T-helper 1 cell treated with Interleukin-12 subunit alpha and Interleukin-12 subunit beta and Interleukin-4 antibody, amounts not matched to agents 30 μg/mL and 1 μg/mL, for 36 hours (primary cell): ENCODE measurements at regions not wholly inside any gene's neighbourhood (a gene's known extent, or its start where the extent isn't known, plus 50 kb on each side); places are given as distances from the start of the nearest gene placed in this dataset.
"Not testable (repeated sequence)": the region's sequence is repeated elsewhere in the genome, so short reads cannot be mapped to it uniquely, and the experiment has no call there.

Source experiments
- H3K27ac Mint-ChIP-seq: one replicate; pipeline ENCODE4 v1.8.0; 2021; ENCODE audit warnings: mild to moderate bottlenecking, mixed read lengths
- H3K27me3 Mint-ChIP-seq: one replicate; pipeline ENCODE4 v1.8.0; 2021; ENCODE audit warnings: low read depth, mixed read lengths
- H3K36me3 Mint-ChIP-seq: one replicate; pipeline ENCODE4 v1.8.0; 2021; ENCODE audit warnings: low read depth, mixed read lengths
- H3K4me1 Mint-ChIP-seq: one replicate; pipeline ENCODE4 v1.8.0; 2021; ENCODE audit warnings: low read depth, mixed read lengths
- H3K4me3 Mint-ChIP-seq: one replicate; pipeline ENCODE4 v1.8.0; 2021; ENCODE audit warnings: mild to moderate bottlenecking, moderate library complexity, mixed read lengths
- H3K9me3 Mint-ChIP-seq: one replicate; pipeline ENCODE4 v1.8.0; 2021; ENCODE audit warnings: mixed read lengths

DNA sequence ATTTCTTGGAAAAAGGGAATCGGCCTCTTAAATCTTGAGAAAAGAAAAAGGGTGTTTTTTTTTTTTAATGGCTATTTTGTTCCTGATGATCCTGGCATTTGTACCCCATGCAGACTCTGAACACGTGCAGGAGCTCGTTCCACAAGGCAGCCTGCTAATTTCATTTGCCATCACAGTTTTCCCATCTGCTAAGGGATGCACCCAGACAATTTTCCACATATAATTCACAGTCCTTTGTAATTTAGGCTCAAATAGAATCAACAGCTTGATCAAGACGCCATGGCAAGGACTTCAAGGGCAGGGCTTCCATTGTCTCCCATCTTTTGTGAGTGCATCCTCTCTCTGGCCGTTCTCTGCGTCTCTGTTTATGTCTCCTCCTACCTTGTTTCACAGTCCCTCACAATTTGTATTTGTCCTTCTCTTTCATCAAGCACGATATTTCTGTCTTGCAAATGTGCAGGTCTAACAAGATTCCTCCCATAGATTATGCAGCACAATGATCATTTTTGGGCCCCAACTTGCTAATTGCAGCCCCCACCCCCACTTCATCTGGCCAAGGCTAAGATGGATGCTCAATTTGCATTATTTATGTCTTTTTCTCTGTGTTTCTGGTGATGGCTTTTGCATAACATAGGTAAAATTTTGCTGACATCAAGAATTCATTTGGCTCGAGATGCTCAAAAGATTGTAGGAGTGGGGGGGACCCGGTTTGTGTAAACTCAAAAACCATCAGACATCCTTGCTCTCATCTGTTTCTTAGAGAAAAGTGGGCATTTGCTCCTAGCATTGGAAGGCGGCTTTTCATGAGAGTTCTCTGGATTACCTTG lies 356.0 kb upstream of the NPVF start:
- Mint-ChIP-seq H3K27me3 (peaks cover 5% of the 10 kb centered on the region), H3K4me1 (no peaks in the 10 kb centered on the region), H3K36me3 (no peaks in the 10 kb centered on the region), H3K9me3 (no peaks in the 10 kb centered on the region), H3K4me3 (no peak overlapping the region), H3K27ac (no peak overlapping the region)

DNA sequence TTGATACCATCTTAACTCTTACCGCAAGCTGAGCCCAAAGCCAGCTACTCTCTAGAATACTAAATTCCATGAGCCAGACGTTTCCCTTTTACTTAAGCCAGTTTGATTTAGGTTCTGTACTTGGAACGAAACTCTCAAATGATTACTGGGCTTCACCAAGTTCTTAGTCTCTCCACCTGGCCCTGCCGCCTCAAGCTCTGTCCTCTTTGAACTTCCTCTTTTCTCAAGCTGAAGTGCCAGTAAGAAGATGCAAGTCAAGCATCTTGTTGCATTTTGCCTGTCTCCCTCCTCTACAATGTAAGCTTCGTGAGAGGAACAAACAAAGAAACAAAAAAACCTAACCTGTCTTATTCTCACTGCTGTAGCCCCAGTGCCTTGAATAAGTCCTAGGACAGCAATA lies 358.2 kb upstream of the NPVF start:
- no peaks in the 10 kb centered on the region for H3K36me3 Mint-ChIP-seq
- H3K9me3 Mint-ChIP-seq, result no peaks in the 10 kb centered on the region
- H3K27me3 Mint-ChIP-seq, result peaks cover 4% of the 10 kb centered on the region
- H3K4me3 Mint-ChIP-seq, result no peak overlapping the region
- no peak overlapping the region for H3K27ac Mint-ChIP-seq
- H3K4me1 Mint-ChIP-seq, result no peaks in the 10 kb centered on the region

DNA sequence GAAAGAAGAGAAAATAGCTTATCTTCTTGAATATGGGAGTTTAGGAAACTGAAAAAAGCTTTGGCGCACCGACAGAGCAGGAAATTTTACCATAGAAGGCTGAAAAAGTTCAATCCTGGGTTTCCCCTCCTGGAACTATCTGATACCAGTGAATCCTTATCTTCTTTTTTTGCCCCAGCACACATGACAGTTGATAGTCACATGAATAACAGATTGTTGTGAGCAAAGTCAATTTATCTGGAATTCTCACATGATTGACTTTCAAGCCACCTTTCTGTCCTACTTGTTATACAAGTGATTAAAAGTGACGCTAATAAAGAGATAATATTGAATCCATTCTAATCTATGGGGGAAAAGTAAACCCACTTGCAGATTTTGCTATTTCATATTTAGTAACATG lies 365.8 kb upstream of the NPVF start:
- peaks cover 11% of the 10 kb centered on the region for H3K27me3 Mint-ChIP-seq
- H3K4me3 Mint-ChIP-seq, result no peak overlapping the region
- peaks cover 9% of the 10 kb centered on the region for H3K4me1 Mint-ChIP-seq
- H3K27ac Mint-ChIP-seq, result no peak overlapping the region
- no peaks in the 10 kb centered on the region for H3K36me3 Mint-ChIP-seq
- H3K9me3 Mint-ChIP-seq, result no peaks in the 10 kb centered on the region

DNA sequence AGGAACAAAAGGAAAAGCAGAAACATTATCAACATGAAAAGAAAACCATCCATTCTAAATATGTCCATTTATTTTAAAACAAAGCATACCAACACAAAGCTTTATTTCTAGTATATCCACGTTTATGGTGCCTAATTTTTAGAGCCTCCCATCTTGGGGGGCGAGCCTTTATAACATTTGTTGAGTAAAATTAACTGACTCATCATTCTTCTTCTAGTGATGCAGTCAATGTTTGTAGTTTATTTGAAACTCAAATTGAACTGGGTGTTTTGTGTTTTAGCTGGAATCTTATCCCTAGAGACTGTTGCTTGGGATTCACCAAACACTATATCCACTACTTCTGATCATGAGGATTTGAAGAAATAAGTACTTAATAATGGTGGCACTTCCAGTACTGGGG lies 366.4 kb upstream of the NPVF start:
- Mint-ChIP-seq H3K4me1 (peaks cover 9% of the 10 kb centered on the region), H3K27ac (no peak overlapping the region), H3K27me3 (peaks cover 11% of the 10 kb centered on the region), H3K4me3 (no peak overlapping the region), H3K36me3 (no peaks in the 10 kb centered on the region), H3K9me3 (no peaks in the 10 kb centered on the region)

DNA sequence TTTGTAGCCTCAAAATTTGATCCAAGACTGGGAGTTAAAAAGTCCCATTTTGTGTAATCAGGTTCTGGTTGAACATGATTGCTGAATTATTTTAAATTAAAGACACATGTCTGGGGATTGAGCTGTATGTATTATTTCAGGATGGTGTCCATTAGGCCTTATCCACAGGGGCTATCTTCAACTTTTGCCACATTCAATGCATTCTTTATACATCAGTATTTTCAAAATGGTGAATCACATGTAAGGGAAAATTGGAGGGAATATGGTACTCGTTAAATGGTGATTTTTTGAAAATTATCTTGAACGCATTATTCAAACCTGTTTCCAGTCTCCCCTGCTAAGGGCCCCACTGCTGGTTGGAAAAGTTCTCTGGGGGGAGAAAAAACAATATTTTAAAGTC lies 367.7 kb upstream of the NPVF start:
- Mint-ChIP-seq H3K4me3 (no peak overlapping the region), H3K27ac (no peak overlapping the region), H3K9me3 (no peaks in the 10 kb centered on the region), H3K4me1 (peaks cover 9% of the 10 kb centered on the region), H3K27me3 (peaks cover 15% of the 10 kb centered on the region), H3K36me3 (no peaks in the 10 kb centered on the region)

DNA sequence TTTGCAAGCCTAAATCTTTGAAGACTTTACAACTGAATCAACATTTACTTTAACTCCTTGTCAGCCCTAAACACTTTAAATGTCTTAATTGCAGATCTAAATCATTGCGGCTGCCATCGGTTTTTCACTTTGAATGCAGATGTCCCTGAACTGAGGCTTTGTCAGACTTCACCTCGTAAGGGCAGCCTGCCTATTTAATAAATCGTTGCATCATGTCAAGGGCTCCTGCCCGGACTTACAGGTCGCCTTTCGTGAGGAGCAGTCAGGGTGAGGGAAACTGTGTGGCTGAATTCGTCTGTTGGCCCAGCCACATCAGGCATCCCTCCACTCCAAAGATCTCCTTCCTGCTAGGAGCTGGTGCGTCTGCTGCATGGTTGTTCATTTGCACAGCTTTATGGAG lies 368.2 kb upstream of the NPVF start:
- no peak overlapping the region for H3K27ac Mint-ChIP-seq
- H3K4me1 Mint-ChIP-seq, result peaks cover 9% of the 10 kb centered on the region
- no peak overlapping the region for H3K4me3 Mint-ChIP-seq
- H3K9me3 Mint-ChIP-seq, result no peaks in the 10 kb centered on the region
- peaks cover 18% of the 10 kb centered on the region for H3K27me3 Mint-ChIP-seq
- no peaks in the 10 kb centered on the region for H3K36me3 Mint-ChIP-seq

DNA sequence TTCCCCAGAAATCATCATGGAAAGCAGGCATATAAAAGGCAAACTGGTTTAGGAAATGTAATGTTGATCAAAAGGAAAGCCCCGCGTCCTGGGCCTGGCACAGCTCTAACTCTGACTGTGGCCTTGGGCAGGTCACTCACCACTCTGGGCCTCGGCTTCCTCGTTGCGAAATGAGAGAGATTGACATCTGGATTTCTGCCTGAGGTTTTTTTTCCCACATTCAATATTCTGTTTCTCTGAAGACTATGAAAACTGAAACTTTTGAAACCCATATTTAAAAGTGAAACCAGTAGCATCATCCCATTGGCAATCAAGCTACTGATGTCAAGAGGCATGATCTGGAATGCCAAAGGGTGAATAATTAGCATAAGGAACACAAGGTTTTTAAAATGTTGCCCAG lies 369.7 kb upstream of the NPVF start:
- H3K4me1 Mint-ChIP-seq, result peaks cover 9% of the 10 kb centered on the region
- H3K36me3 Mint-ChIP-seq, result no peaks in the 10 kb centered on the region
- H3K4me3 Mint-ChIP-seq, result no peak overlapping the region
- H3K27me3 Mint-ChIP-seq, result peaks cover 11% of the 10 kb centered on the region
- no peaks in the 10 kb centered on the region for H3K9me3 Mint-ChIP-seq
- H3K27ac Mint-ChIP-seq, result no peak overlapping the region

DNA sequence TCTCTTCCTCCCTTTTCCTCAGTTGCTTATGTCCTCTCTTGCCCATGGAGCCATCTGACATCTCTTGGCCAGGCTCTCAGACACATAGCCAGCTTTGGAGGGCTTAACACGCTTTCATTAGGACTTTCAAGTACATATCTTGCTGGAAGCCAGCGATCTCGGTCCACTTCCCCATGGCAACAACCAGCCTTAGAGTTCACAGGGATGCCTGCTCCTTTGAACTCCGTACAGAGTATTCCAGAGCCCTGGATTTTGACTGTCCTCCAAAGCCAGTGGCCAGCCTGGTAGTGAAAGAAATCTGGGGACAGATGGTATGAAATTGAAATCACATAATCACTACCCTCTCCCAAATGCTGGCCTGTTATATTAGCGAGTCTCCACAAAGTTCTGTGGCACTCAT lies 370.5 kb upstream of the NPVF start:
- Mint-ChIP-seq H3K36me3 (no peaks in the 10 kb centered on the region), H3K27me3 (peaks cover 11% of the 10 kb centered on the region), H3K4me3 (no peak overlapping the region), H3K9me3 (no peaks in the 10 kb centered on the region), H3K27ac (no peak overlapping the region), H3K4me1 (peaks cover 9% of the 10 kb centered on the region)

DNA sequence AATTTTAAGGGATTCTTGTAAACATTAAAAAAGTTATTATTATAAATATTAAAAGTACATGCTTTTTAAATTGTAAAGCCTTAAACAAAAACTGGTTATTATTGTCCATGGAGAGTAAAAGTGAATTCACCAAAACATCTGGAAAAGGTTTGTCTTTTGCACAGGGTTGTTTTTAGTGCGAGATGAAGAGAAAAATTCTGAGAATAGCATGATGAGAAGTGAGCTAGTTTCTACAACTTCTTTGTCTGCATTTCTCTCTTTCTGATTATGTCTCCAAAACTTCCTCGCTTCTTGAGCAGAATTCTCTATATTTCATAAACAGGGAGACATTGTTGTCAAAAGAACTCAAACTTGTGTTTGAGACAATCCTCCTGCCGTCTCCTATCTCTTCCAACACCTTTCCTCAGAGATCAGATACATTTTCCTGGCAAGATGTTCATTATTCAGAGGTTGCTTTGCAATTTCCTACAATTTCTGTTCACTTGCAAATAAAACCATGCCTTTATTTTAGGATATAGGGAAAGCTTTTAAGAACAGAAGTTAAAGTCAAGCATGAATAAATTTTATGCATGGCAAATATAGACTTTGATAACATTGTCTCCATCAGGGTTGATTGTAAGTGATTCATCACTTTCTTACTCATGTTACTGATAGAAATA lies 372.1 kb upstream of the NPVF start:
- no peaks in the 10 kb centered on the region for H3K9me3 Mint-ChIP-seq

DNA sequence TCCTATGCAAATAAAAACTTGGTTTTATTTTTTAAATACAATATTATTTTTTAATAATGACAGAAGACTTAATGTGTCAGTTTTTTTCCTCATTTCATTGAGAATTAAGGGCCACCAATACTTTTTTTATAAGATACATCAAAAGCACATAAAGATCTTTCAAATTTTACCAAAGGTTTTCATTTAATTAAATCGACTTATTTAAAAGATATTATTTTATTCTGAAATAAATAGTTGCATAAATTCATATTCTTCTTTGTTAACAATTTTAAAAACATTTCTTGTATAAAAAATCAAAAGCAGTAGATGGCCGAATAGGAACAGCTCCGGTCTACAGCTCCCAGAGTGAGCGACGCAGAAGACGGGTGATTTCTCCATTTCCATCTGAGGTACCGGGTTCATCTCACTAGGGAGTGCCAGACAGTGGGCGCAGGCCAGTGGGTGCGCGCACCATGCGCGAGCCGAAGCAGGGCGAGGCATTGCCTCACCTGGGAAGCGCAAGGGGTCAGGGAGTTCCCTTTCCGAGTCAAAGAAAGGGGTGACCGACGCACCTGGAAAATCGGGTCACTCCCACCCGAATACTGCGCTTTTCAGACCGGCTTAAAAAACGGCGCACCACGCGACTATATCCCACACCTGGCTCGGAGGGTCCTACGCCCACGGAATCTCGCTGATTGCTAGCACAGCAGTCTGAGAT lies 374.6 kb upstream of the NPVF start:
- H3K4me1 Mint-ChIP-seq, H3K9me3 Mint-ChIP-seq, H3K27ac Mint-ChIP-seq, H3K36me3 Mint-ChIP-seq: not testable (repeated sequence)
- Mint-ChIP-seq H3K27me3 (peaks cover 11% of the 10 kb centered on the region), H3K4me3 (peak overlapping the region; percentile 62)

More for the DNA sequence above, 372.1 kb upstream of the NPVF start:
- Mint-ChIP-seq H3K4me3 (no peak overlapping the region), H3K4me1 (peaks cover 9% of the 10 kb centered on the region), H3K27me3 (peaks cover 11% of the 10 kb centered on the region), H3K36me3 (no peaks in the 10 kb centered on the region), H3K27ac (no peak overlapping the region)

DNA sequence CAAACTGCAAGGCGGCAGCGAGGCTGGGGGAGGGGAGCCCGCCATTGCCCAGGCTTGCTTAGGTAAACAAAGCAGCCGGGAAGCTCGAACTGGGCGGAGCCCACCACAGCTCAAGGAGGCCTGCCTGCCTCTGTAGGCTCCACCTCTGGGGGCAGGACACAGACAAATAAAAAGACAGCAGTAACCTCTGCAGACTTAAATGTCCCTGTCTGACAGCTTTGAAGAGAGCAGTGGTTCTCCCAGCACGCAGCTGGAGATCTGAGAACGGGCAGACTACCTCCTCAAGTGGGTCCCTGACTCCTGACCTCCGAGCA lies 375.1 kb upstream of the NPVF start:
- not testable (repeated sequence) for H3K36me3 Mint-ChIP-seq, H3K4me1 Mint-ChIP-seq, H3K27ac Mint-ChIP-seq, H3K9me3 Mint-ChIP-seq
- peak overlapping the region; percentile 62 for H3K4me3 Mint-ChIP-seq
- H3K27me3 Mint-ChIP-seq, result peaks cover 11% of the 10 kb centered on the region

DNA sequence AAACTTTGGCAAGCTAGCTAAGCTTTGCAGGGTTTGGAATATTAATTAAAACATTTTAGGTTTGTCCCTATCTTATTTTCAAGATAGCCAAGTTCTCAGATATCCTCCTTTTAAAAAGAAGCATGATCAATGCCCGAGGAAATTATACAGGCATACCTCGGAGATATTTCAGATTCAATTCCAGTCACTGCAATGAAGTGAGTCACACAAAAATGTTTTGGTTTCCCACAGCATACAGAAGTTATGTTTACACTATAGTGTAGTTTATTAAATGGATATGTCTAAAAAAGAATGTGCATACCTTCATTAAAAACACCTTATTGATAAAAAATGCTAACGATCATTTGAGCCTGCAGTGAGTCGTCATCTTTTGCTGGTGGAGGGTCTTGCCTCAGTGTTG lies 382.9 kb upstream of the NPVF start:
- Mint-ChIP-seq H3K27me3 (no peaks in the 10 kb centered on the region), H3K4me1 (no peaks in the 10 kb centered on the region), H3K27ac (no peak overlapping the region), H3K4me3 (no peak overlapping the region), H3K36me3 (no peaks in the 10 kb centered on the region), H3K9me3 (no peaks in the 10 kb centered on the region)

DNA sequence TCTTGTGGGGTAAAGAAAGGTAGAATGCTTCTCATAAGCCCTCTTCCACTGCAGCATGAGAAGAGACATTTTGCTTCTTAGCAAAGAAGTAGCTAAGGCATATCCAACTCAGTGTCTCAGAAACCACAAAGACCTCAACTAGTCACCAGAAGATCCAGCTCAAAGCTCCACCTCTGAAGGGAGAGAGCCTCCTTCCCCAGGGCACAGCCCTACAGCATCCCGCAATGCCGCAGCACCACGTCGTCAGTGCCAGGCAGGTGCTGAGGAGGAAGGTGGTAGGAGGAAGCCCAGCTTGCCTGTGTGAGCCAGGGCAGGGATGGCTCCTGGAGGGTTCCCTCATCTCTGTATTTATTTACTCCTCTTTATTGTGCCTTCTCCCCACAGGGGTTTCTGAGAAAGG lies 385.6 kb upstream of the NPVF start:
- H3K27me3 Mint-ChIP-seq, result no peaks in the 10 kb centered on the region
- no peaks in the 10 kb centered on the region for H3K9me3 Mint-ChIP-seq
- no peak overlapping the region for H3K27ac Mint-ChIP-seq
- H3K4me3 Mint-ChIP-seq, result no peak overlapping the region
- H3K36me3 Mint-ChIP-seq, result no peaks in the 10 kb centered on the region
- H3K4me1 Mint-ChIP-seq, result no peaks in the 10 kb centered on the region

DNA sequence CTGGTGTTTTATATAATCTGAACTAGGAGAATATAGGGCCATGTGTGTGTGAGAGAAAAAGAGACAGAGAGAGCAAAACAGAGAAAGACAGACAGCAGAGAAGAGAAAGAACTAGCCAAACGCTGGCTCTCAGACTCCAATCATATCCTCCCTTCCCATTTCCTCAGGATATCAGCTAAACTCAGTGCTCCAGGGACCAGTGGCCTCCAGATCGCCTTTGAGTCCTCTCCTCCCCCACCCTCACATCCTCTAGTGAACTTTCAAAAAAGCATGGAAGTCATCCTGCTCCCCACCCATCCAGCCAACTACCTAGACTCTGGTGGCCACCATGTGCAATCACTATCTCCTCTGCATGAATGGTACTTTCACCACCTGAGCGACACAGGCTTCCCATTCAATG lies 386.1 kb upstream of the NPVF start:
- no peak overlapping the region for H3K4me3 Mint-ChIP-seq
- no peaks in the 10 kb centered on the region for H3K9me3 Mint-ChIP-seq
- no peaks in the 10 kb centered on the region for H3K36me3 Mint-ChIP-seq
- H3K27ac Mint-ChIP-seq, result no peak overlapping the region
- H3K27me3 Mint-ChIP-seq, result no peaks in the 10 kb centered on the region
- H3K4me1 Mint-ChIP-seq, result no peaks in the 10 kb centered on the region

DNA sequence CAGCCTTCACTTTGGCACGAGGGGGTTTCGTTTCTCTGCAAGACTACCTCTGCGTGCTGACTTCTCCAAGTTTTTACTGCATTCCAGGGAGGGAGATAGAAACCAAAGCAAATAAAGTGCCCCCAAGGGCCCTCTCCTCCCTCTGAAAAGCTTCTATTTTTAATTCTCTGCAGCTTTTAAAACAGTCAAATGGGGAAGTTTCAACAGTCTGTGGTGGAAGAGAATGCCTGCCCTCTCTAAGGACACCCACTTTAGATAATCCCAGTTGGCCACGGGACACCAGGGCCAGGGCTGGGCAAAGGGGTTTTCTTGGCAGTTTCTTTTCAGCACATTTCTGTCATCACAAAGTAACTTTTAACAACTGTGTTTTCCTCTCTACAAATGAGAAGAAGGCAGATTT lies 386.7 kb upstream of the NPVF start:
- Mint-ChIP-seq H3K27me3 (no peaks in the 10 kb centered on the region), H3K4me1 (peaks cover 1% of the 10 kb centered on the region), H3K9me3 (no peaks in the 10 kb centered on the region), H3K36me3 (no peaks in the 10 kb centered on the region), H3K4me3 (no peak overlapping the region), H3K27ac (no peak overlapping the region)
